HG02588 (cell line): ENCODE measurements at regions not wholly inside any gene's neighbourhood (a gene's known extent, or its start where the extent isn't known, plus 50 kb on each side); places are given as distances from the start of the nearest gene placed in this dataset.

Source experiments
- ATAC-seq: cut with Tn5 transposase; IDR thresholded peaks from one replicate; pipeline ENCODE4 v1.9.1; 2021; ENCODE audit warnings: mild to moderate bottlenecking, moderate library complexity; ENCODE audit not compliant: unreplicated experiment

DNA sequence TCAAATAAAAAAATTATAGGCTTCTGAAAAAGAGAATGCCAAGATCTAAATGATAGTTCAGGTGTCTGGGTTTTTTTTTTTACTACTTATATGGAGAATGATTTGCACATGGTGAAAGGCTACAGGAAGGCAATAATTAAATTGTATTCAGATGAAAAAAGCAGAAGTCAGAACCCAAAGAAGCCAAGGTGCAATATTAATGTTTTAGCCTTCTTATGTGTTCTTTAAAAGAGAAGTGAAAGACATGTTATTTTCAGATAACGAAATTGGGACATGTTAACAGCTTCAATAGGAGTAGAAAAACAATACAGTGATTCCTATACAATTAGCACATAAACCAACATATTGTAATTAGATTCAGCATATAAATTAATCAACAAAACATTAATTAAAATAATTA, 452.9 kb upstream of the PRMT6 start:
- ATAC-seq = no peak

DNA sequence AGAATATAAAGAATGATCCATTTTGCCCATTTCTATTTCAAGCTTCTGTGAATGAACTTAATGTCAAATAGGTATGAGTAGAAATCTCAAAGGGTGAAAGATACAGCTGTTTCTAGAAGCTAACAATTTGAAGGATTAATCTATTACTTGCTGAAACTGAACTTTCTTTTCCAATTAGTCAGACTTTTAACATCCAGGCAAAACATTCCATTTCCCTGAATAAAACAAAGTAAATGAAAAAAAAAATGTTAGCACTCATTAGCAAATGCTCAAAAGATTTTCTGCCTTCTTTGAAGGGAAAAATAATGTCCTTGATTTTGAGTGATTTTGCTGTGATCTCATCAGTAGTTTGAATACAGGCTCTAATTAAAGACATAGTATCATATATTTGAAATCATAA, 447.6 kb upstream of the PRMT6 start:
- no peak for ATAC-seq

- ATAC-seq = no peak
Observed at GRCh38 chr1:106613068-106613467, 443.4 kb upstream of the PRMT6 start.

DNA sequence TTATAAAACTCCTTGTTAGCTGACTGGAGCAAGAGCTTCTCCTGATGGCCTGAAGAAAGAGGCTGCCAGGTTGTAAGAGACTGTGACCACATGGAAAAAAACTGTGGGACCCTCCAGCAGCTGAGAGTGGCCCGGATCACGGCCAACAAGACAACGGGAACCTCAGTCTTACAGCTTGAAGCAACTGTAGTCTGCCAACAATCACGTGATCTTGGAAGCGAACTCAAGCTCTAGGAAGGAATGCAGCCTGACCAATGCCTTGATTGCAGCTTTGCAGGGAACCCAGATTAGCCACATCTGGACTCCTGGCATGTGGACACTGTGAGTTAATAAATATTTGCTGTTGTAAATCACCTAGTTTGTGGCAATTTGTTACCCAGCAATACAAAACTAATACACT, 442.6 kb upstream of the PRMT6 start:
- no peak for ATAC-seq

DNA sequence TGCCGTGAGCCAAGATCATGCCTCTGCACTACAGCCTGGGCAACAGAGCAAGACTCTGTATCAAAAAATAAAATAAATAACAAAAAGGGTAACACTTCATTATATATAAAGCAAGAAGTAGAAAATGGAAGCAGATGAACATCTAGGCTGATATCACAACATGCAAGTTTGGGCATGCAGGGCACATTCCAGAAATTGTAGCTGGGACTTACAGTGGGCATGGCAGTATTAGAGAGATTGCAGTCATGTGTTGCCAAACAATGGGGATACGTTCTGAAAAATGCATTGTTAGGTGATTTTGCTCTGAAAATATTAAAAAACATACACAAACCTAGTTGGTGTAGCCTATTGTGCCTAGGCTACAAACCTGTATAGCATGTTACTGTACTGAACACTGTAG, 441.0 kb upstream of the PRMT6 start:
- ATAC-seq = no peak

- ATAC-seq = no peak
Observed at GRCh38 chr1:106619080-106619826, 437.2 kb upstream of the PRMT6 start.

DNA sequence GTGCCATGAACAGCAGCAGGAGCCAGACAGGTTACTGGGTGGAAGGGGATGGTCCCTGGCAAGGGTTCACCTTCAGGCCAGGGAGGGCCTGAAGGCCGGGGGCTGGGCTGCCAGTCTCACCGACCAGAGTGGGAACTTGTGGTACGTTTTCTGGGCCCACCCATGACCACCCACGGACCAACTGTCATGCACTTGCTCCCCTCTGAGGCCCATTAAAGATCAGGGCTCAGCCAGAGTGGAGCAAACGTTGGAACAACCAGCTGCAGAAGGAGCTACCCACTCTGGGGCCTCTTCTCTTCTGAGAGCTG, 436.7 kb upstream of the PRMT6 start:
- ATAC-seq = no peak

DNA sequence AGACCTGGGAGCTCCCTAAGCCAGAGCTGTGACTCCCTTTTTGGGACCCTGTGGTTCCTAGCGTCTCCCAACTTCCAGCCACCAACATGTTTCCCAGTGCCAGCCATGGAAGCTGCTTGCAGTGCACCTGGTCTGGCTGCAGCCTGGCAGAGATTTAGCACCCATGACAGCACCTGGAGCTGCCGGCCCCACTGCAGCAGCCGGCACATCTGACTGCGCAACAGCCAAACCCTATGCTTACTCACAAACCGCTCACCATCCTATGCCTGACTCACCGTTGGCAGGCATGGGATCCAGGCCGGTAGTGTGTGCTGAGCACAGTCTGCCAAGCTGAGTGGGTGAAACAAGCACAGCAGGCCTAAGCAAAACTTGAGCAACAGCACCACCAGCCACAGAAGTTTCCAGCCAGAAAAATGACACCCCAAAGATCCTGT, 435.9 kb upstream of the PRMT6 start:
- ATAC-seq = no peak

- no peak for ATAC-seq
Observed at GRCh38 chr1:106621853-106622252, 434.6 kb upstream of the PRMT6 start.

GRCh38 chr1:106637566-106637965, 418.9 kb upstream of the PRMT6 start:
- no peak for ATAC-seq

- no peak for ATAC-seq
Observed at GRCh38 chr1:106646261-106646784, 410.2 kb upstream of the PRMT6 start.

GRCh38 chr1:106646816-106647215, 409.7 kb upstream of the PRMT6 start:
- ATAC-seq = no peak

DNA sequence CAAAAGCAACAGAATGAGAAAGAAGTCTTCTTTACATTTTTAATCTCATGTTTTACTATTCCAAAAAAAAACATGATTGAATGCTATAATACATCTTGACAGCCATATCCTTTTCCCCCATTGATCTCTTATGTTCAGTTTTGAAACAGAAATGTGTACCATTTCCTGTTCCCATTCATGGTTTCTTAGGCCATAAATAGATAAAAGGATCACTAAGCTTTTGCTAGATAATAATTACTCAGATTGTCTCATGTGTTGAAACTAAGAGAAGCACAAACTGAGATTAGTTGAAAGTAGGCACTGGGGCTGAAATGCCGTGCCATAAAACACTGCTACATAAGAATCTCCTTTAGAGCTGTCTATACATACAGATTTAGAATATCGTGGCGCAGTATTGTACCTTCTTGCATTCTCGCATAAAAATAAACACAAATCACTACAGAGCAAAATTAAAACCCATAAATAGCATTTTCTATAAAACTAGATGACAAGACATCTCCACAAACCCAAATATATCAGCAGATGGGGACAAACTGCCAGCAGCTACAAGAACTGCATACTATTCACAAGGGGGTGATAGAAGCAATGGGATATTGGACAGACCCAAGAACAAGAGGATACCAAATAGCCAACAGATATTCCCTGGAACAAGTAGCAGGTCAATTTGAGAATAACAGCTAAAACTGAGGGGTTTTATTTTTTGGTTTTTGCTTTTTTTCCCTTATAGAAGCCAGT, 405.3 kb upstream of the PRMT6 start:
- ATAC-seq = no peak

DNA sequence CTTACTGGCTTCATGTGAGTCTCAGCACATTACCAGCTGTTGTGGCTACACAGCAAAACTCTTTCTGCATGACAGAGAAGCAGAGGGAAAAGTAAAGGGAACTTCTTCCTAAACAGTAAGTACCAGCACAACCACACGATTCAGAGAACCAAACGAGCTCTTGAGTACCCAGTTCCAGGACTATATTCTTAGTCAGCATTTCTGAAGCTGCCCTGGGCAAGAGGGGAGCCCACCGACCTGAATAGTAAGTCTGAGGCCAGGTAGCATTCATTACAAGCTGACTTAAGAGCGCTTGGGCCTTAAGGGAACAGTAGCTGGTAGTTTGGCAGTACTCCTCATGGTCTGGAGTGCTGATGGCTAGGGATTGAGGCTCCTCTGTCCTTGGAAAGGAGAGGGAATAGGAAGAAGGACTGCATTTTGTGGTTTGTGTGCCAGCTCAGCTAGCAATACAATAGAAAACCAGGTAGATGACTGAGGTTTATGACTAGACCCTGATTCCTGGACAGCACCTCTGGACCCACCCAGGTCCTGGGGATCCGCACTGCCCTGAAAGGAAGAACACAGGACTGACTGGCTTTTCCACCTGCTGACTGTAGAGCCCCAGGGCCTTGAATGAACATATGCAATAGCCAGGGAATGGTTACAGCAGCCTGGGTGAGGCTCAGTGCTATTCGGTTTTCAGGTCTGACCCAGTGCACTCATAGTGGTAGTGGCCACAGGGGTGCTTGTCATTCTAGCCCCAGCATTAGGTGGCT, 396.8 kb upstream of the PRMT6 start:
- ATAC-seq = no peak

DNA sequence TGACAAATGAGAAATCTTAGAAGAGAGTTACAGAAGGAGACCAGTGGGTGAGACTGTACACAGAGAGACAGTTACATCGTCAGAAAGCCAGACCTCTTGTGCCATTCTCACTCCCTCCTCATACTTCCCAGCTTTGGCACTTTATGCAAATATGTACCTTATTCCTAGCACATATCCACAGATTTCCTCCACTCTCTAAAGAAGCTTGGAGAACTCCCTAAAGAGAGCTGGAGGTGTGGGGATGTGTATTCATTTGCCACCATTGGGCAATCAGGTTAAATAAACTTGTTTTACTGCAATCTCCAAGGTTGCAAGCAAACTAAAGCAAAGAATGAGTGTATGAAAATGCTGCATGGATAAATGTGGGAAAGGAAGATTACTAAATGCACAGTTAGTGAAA, 380.9 kb upstream of the PRMT6 start:
- no peak for ATAC-seq

DNA sequence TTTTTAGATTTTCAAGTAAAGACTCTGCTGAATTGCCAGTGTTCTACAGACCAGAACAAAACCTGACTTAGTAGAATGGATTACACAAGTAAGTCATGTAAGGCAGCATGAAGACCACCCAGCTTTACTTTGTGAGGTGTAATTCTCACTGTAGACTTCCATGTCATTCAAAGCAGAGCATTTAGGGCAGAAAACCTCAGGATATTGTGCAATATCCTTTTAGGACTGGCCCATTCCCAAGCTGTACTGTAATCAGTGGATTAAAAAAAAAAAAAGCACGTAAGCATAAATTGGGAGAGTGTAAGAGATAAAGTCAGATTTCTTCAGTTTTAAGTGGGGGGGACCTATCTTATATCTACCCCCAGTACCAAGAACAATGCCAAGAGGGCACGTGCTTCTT, 380.5 kb upstream of the PRMT6 start:
- no peak for ATAC-seq

- no peak for ATAC-seq
Observed at GRCh38 chr1:106677181-106677580, 379.3 kb upstream of the PRMT6 start.

- no peak for ATAC-seq
Observed at GRCh38 chr1:106677721-106678120, 378.8 kb upstream of the PRMT6 start.

DNA sequence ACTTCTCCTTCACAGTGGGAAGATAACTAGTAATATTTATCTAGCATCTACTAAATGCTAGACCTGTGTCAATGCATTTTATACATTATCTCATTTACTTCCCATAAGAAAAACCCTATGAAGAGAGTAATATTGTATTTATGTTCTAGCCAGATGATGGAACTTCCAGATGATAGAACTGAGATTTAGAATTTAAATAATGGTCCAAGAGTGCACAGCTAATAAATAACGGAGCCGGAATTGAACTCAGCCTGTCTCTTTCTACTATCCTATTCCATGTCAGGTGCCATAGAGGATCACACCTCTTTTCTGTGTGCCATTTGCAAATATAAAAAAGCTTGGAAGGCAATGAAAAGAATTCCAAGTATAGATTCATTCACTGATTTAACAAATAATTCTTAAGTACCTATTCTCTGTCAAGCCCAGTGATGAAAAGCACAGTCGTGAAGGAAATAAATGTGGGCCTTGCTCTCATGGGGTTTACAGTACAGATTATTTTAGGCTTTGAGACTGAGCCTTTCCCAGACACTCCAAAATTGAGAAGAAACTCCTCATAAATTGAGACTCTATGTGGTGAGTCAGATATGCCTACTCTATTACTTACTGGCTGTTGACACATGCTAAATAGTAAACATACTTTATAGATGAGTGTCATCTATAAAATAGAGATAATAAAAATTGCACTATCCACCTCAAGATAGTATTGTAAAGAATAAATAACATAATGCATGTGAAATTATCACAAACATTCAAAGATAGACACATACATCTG, 378.0 kb upstream of the PRMT6 start:
- ATAC-seq = no peak

DNA sequence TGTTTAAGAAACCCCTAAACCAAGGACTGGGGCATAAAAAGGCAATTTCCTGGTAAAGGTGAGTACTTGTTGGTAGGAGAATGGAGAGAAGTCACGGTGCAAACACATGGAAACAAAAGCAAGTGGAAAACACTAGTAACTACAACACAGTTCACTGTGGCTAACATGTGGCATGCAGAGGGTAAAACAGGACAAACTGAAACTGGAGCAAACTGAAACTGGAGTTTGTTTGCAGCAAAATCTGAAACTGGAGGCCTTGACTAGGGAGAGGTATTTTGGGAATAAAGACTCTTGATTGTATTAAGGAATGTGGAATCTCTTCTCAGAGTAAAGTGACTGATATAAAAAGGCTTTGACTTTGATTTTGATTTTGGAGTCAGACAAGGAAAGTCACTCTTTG, 376.3 kb upstream of the PRMT6 start:
- no peak for ATAC-seq

GRCh38 chr1:106680776-106681344, 375.6 kb upstream of the PRMT6 start:
- ATAC-seq = no peak
